H1 (cell line): ENCODE measurements at regions not wholly inside any gene's neighbourhood (a gene's known extent, or its start where the extent isn't known, plus 50 kb on each side); places are given as distances from the start of the nearest gene placed in this dataset.

Experiments
- ASH2L ChIP-seq: fragments of 200-600, 300-600 bp; sonication (generic); IDR thresholded peaks from one replicate; pipeline ENCODE4 v1.7.1; 2017; ENCODE audit warnings: low read length
- BRCA1 ChIP-seq: IDR thresholded peaks from 2 replicates; pipeline ENCODE4 v1.6.1; 2012; ENCODE audit warnings: low read depth, low read length, improper control_type of control experiment
- EP300 ChIP-seq, 2 experiments: IDR thresholded peaks; 1 replicate in 1 of 2; 2 replicates in 1 of 2; pipeline ENCODE4 v1.6.1; 2011 to 2012; ENCODE audit warnings: low read depth in 2 of 2, low read length in 2 of 2, mild to moderate bottlenecking in 2 of 2, borderline replicate concordance in 1 of 2, inconsistent platforms in 1 of 2, moderate library complexity in 1 of 2
- JUND ChIP-seq: IDR thresholded peaks from 2 replicates; pipeline ENCODE4 v1.6.1; 2011; ENCODE audit warnings: mild to moderate bottlenecking, improper control_type of control experiment, low read length
- TBP ChIP-seq: IDR thresholded peaks from 2 replicates; pipeline ENCODE4 v1.6.1; 2011; ENCODE audit warnings: low read depth, low read length, improper control_type of control experiment
- TF ChIP-seq, protein P1 (sequence below): fragments of 300-600 bp; sonication (generic); IDR thresholded peaks from 2 replicates; pipeline ENCODE4 v1.7.1; 2012; ENCODE audit warnings: low read length, moderate library complexity, mild to moderate bottlenecking, inconsistent platforms; ENCODE audit not compliant: insufficient replicate concordance

DNA sequence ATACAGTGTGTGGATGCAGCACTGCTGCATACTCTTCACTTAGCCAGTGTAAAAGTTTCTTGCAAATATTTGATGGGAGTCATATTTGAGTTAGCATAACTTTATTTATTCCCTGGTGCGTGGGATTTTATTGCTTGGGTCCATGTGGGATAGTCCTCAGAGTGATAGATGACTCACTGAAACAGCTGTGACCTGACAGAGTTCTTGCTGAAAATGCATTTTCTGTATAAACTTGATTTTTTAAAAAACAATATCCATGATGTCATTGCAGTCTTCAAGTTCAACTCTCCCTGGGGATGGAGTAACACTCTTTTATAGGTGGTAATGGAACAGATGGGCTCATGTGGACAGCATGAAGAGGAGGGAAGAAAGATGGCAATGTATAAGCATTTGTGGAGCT is 310.0 kb downstream of the PPP1R3A start (continued):
- TF ChIP-seq, protein P1, sequence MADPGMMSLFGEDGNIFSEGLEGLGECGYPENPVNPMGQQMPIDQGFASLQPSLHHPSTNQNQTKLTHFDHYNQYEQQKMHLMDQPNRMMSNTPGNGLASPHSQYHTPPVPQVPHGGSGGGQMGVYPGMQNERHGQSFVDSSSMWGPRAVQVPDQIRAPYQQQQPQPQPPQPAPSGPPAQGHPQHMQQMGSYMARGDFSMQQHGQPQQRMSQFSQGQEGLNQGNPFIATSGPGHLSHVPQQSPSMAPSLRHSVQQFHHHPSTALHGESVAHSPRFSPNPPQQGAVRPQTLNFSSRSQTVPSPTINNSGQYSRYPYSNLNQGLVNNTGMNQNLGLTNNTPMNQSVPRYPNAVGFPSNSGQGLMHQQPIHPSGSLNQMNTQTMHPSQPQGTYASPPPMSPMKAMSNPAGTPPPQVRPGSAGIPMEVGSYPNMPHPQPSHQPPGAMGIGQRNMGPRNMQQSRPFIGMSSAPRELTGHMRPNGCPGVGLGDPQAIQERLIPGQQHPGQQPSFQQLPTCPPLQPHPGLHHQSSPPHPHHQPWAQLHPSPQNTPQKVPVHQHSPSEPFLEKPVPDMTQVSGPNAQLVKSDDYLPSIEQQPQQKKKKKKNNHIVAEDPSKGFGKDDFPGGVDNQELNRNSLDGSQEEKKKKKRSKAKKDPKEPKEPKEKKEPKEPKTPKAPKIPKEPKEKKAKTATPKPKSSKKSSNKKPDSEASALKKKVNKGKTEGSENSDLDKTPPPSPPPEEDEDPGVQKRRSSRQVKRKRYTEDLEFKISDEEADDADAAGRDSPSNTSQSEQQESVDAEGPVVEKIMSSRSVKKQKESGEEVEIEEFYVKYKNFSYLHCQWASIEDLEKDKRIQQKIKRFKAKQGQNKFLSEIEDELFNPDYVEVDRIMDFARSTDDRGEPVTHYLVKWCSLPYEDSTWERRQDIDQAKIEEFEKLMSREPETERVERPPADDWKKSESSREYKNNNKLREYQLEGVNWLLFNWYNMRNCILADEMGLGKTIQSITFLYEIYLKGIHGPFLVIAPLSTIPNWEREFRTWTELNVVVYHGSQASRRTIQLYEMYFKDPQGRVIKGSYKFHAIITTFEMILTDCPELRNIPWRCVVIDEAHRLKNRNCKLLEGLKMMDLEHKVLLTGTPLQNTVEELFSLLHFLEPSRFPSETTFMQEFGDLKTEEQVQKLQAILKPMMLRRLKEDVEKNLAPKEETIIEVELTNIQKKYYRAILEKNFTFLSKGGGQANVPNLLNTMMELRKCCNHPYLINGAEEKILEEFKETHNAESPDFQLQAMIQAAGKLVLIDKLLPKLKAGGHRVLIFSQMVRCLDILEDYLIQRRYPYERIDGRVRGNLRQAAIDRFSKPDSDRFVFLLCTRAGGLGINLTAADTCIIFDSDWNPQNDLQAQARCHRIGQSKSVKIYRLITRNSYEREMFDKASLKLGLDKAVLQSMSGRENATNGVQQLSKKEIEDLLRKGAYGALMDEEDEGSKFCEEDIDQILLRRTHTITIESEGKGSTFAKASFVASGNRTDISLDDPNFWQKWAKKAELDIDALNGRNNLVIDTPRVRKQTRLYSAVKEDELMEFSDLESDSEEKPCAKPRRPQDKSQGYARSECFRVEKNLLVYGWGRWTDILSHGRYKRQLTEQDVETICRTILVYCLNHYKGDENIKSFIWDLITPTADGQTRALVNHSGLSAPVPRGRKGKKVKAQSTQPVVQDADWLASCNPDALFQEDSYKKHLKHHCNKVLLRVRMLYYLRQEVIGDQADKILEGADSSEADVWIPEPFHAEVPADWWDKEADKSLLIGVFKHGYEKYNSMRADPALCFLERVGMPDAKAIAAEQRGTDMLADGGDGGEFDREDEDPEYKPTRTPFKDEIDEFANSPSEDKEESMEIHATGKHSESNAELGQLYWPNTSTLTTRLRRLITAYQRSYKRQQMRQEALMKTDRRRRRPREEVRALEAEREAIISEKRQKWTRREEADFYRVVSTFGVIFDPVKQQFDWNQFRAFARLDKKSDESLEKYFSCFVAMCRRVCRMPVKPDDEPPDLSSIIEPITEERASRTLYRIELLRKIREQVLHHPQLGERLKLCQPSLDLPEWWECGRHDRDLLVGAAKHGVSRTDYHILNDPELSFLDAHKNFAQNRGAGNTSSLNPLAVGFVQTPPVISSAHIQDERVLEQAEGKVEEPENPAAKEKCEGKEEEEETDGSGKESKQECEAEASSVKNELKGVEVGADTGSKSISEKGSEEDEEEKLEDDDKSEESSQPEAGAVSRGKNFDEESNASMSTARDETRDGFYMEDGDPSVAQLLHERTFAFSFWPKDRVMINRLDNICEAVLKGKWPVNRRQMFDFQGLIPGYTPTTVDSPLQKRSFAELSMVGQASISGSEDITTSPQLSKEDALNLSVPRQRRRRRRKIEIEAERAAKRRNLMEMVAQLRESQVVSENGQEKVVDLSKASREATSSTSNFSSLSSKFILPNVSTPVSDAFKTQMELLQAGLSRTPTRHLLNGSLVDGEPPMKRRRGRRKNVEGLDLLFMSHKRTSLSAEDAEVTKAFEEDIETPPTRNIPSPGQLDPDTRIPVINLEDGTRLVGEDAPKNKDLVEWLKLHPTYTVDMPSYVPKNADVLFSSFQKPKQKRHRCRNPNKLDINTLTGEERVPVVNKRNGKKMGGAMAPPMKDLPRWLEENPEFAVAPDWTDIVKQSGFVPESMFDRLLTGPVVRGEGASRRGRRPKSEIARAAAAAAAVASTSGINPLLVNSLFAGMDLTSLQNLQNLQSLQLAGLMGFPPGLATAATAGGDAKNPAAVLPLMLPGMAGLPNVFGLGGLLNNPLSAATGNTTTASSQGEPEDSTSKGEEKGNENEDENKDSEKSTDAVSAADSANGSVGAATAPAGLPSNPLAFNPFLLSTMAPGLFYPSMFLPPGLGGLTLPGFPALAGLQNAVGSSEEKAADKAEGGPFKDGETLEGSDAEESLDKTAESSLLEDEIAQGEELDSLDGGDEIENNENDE = no peak
- TF ChIP-seq JUND (no peak), ASH2L (no peak), TBP (no peak), EP300 (IDR thresholded peaks at IDR 0.05; ENCODE audit: borderline replicate concordance in 1 of 2, low read depth in 2 of 2, low read length in 2 of 2) (no peak), BRCA1 (no peak)
